ENCODE measurements at regions not wholly inside any gene's neighbourhood (a gene's known extent, or its start where the extent isn't known, plus 50 kb on each side); places are given as distances from the start of the nearest gene placed in this dataset.

DNA sequence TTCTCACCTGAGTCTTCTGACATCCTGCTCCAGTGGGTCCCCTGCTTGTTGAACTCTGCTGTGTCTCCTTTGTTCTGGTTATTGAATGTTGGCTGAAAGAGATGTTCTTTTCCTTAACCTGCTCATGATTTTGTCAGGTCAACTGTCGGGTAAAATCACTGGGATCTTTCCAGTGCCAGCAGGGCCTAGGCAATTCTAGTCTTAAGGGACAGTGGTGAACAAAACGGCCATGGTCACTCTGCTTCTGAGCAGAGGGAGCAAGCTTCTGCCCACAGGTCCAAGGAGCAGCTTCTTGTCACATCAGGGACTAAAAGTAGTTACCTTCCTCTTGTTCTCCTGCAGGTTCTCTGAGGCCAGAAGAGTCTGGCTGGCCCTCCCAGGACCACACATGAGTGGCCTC lies 65.6 kb downstream of the SEC61B start:
- TF ChIP-seq CTCF (IDR thresholded peaks at IDR 0.05 in 4 of 5, conservative IDR thresholded peaks at IDR 0.05 in 1 of 5) (no peak), POLR2A (IDR thresholded peaks at IDR 0.05) (no peak)
